VCaP (cell line): ENCODE measurements at regions not wholly inside any gene's neighbourhood (a gene's known extent, or its start where the extent isn't known, plus 50 kb on each side); places are given as distances from the start of the nearest gene placed in this dataset.
A peak's percentile ranks its signal among the peaks of the same experiment; 100 is the strongest.

Source experiments
- H3K27ac ChIP-seq: fragments of 450-650 bp; 2 replicates; pipeline ENCODE4 v1.5.1; 2017
- TF ChIP-seq, protein P1 (sequence below): fragments of 450-650 bp; conservative IDR thresholded peaks from 2 replicates; pipeline ENCODE4 v1.5.1; 2017; ENCODE audit warnings: mild to moderate bottlenecking, moderate library complexity

DNA sequence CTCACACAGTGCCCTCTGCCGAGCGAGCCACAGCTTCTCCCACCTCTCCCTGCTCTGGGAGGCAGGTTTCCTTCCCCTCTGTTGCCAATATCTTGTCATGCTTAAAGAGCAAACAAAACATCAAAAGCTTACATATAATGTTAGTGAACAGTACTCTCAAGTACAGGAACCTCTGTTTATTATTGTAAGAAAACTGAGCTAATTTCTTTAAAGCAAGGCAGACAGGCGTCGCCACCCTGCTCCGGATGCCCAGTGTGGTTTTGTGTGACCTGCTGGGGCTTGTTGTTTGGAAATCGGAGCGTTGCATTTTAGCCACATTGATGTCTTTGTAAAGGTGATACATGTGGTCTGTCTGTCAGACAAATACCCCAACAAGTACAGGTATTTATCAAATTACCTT, 401.4 kb upstream of the IRX1 start:
- TF ChIP-seq, protein P1, sequence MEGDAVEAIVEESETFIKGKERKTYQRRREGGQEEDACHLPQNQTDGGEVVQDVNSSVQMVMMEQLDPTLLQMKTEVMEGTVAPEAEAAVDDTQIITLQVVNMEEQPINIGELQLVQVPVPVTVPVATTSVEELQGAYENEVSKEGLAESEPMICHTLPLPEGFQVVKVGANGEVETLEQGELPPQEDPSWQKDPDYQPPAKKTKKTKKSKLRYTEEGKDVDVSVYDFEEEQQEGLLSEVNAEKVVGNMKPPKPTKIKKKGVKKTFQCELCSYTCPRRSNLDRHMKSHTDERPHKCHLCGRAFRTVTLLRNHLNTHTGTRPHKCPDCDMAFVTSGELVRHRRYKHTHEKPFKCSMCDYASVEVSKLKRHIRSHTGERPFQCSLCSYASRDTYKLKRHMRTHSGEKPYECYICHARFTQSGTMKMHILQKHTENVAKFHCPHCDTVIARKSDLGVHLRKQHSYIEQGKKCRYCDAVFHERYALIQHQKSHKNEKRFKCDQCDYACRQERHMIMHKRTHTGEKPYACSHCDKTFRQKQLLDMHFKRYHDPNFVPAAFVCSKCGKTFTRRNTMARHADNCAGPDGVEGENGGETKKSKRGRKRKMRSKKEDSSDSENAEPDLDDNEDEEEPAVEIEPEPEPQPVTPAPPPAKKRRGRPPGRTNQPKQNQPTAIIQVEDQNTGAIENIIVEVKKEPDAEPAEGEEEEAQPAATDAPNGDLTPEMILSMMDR, result no peak
- no peak overlapping the region for H3K27ac ChIP-seq

DNA sequence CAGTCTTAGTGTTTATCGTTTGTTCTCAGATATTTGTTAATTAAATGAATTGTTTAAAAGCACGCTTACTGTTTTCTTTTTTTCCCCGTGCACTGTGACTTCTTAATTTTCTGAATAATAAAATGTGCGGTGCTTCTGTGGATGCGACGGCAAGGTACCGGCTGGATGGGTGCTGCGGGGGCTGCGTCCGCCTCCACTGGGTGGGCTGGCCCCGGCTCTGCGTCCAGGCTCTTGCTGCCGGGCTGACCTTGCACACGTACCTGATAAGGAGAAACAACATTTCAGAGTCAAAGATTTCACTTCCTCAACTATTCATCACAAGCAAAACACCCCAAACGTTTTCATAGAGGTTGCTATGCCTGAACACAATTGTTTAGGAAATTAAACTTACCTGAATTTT, 404.0 kb upstream of the IRX1 start:
- TF ChIP-seq, protein P1, result no peak
- H3K27ac ChIP-seq, result no peak overlapping the region

DNA sequence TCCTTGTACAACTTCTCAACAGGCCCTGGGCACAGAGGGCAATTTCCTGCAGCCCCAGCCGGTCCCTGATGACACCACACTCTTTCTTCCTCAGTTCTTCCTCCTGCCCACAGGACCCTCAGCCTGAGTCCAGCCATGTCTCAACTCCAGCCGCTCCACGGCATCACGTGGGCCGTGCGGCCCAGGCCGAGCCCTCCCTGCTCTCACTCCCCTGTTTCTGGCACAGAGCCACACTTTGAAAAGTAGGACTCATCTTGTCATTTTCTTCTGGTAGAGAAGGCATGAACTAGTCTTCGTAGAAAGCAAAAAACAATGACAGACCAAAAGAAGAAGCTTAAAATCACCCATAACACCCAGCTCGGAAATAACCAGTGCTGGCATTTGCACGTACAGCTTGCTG, 404.7 kb upstream of the IRX1 start:
- H3K27ac ChIP-seq, result no peak overlapping the region
- TF ChIP-seq, protein P1, result no peak

GRCh38 chr5:3190433-3190832, 405.2 kb upstream of the IRX1 start:
- TF ChIP-seq, protein P1, result no peak
- no peak overlapping the region for H3K27ac ChIP-seq

DNA sequence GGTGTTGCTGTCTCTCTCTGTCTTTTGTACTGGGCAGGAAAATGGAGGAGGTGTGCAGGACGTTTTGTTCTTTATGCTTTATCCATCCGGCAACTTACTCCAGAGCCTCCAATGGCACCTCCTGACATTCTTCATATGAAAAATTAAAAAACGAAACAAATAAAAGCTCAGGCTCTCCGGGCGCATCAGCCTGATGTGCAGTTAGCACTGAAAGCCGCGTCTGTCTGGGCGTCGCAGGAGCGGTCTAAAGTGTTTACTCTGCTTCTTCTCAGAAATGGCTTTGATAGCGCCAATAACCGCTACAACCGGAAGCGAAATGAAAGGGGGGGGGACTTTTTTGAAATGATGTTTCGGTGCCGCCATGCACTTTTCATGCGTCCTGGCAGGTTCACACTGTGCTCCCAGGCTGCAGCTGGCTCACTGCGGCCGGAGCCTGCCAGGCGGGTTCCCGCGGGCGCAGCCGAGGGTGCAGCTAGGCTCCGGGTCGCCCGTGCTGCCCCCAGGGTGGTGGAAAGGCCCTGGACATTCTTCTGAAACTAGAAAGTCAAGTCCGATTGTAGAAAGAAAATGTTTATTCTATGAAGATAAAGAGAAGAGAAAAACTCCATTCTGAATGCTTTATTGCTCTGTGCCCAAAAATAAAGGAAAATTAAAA, 407.7 kb upstream of the IRX1 start:
- peak overlapping the region; percentile 34; the same call in 1 of the 2 replicates for H3K27ac ChIP-seq

GRCh38 chr5:3186736-3187405, 408.8 kb upstream of the IRX1 start:
- TF ChIP-seq, protein P1, result no peak
- peak overlapping the region; percentile 34; the same call in 1 of the 2 replicates for H3K27ac ChIP-seq

More for the DNA sequence above, 407.7 kb upstream of the IRX1 start:
- TF ChIP-seq, protein P1, result no peak

DNA sequence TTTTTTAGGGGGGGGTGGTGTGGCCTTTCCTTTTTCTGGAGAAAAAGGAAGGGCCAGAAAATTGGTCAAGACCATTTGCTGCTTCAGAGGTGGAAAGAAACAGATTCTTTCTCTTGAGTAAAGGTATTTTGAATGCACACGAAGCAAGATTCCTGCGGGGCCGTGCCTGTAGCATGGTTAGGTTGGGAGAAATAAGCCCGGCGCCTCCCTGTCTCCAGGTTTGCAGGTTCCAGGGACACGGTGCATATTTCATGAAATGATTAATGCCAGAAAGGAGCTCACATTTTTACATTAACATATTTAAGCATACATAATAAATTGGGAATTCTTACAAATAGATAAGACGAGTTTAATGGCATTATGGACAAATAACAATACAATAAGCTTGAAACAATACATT, 409.5 kb upstream of the IRX1 start:
- TF ChIP-seq, protein P1, result no peak
- H3K27ac ChIP-seq, result no peak overlapping the region
